ENCODE measurements at regions not wholly inside any gene's neighbourhood (a gene's known extent, or its start where the extent isn't known, plus 50 kb on each side); places are given as distances from the start of the nearest gene placed in this dataset.

- no peak for TF ChIP-seq CEBPZ (IDR thresholded peaks at IDR 0.05; ENCODE audit: borderline replicate concordance, low read depth, low read length)
- TF ChIP-seq ZNF384 (IDR thresholded peaks at IDR 0.05; ENCODE audit: low read depth, low read length), result no peak
- TF ChIP-seq TEAD4 (IDR thresholded peaks at IDR 0.05; ENCODE audit: low read length), result no peak
- no peak for TF ChIP-seq TEAD4 (CRISPR knock-in tag; IDR thresholded peaks at IDR 0.05; ENCODE audit: borderline replicate concordance)
- TF ChIP-seq ZNF239 (CRISPR knock-in tag; IDR thresholded peaks at IDR 0.05), result no peak
- no peak for TF ChIP-seq GTF2A2 (tag; IDR thresholded peaks at IDR 0.05)
- no peak for TF ChIP-seq ZNF174 (CRISPR knock-in tag; IDR thresholded peaks at IDR 0.05)
- TF ChIP-seq, protein P1, sequence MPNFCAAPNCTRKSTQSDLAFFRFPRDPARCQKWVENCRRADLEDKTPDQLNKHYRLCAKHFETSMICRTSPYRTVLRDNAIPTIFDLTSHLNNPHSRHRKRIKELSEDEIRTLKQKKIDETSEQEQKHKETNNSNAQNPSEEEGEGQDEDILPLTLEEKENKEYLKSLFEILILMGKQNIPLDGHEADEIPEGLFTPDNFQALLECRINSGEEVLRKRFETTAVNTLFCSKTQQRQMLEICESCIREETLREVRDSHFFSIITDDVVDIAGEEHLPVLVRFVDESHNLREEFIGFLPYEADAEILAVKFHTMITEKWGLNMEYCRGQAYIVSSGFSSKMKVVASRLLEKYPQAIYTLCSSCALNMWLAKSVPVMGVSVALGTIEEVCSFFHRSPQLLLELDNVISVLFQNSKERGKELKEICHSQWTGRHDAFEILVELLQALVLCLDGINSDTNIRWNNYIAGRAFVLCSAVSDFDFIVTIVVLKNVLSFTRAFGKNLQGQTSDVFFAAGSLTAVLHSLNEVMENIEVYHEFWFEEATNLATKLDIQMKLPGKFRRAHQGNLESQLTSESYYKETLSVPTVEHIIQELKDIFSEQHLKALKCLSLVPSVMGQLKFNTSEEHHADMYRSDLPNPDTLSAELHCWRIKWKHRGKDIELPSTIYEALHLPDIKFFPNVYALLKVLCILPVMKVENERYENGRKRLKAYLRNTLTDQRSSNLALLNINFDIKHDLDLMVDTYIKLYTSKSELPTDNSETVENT (CRISPR knock-in tag; IDR thresholded peaks at IDR 0.05), result no peak
- TF ChIP-seq, protein P2, sequence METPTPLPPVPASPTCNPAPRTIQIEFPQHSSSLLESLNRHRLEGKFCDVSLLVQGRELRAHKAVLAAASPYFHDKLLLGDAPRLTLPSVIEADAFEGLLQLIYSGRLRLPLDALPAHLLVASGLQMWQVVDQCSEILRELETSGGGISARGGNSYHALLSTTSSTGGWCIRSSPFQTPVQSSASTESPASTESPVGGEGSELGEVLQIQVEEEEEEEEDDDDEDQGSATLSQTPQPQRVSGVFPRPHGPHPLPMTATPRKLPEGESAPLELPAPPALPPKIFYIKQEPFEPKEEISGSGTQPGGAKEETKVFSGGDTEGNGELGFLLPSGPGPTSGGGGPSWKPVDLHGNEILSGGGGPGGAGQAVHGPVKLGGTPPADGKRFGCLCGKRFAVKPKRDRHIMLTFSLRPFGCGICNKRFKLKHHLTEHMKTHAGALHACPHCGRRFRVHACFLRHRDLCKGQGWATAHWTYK (CRISPR knock-in tag; IDR thresholded peaks at IDR 0.05), result no peak
Measured at GRCh38 chr11:19315511-19315910, 74.8 kb upstream of the E2F8 start (continued).
